Ovary (tissue), 7 donors: ENCODE measurements at regions not wholly inside any gene's neighbourhood (a gene's known extent, or its start where the extent isn't known, plus 50 kb on each side); places are given as distances from the start of the nearest gene placed in this dataset.

ENCODE experiments used
- DNase-seq, 5 donors: peaks; one replicate each; pipeline ENCODE4 v3.0.0-alpha.2; 2019 to 2020
- H3K27ac ChIP-seq, 2 donors: fragments of 200-600 bp; one replicate each; pipeline versions ENCODE4 v1.5.1 to v1.8.0; 2019 to 2022
- H3K27me3 ChIP-seq: fragments of 200-600 bp; one replicate; pipeline ENCODE4 v1.8.0; 2022
- H3K36me3 ChIP-seq: fragments of 200-600 bp; sonication (generic); one replicate; pipeline ENCODE4 v1.5.1; 2019
- H3K4me1 ChIP-seq: one replicate; pipeline ENCODE4 v1.8.1; 2013; ENCODE audit warnings: mild to moderate bottlenecking, moderate library complexity; ENCODE audit not compliant: insufficient read depth
- H3K4me3 ChIP-seq: fragments of 200-600 bp; sonication (generic); one replicate; pipeline ENCODE4 v1.5.1; 2017
- H3K9me3 ChIP-seq, 2 donors: fragments of 200-600 bp in 1 of 2; sonication (generic) in 1 of 2; one replicate each; pipeline versions ENCODE4 v1.5.1 to v1.8.1; 2013 to 2019; ENCODE audit warnings: mild to moderate bottlenecking in 1 of 2, moderate library complexity in 1 of 2
- EP300 ChIP-seq: sonication (generic); formaldehyde crosslinking; IDR thresholded peaks from one replicate; pipeline ENCODE4 v1.6.1; 2017; ENCODE audit warnings: antibody characterized with exemption
- POLR2A ChIP-seq: fragments of 450-650 bp; IDR thresholded peaks from one replicate; pipeline ENCODE4 v1.6.1; 2017; ENCODE audit warnings: antibody characterized with exemption, mild to moderate bottlenecking, moderate library complexity
- WGBS, 3 donors: extraction: QIAGEN DNeasy Blood & Tissue Kit in 1 of 3; methylation state at CpG; one replicate each; pipeline versions ENCODE4 v1.1.5 to v1.1.7; 2013 to 2017; 5-methylcytosine and 5-hydroxymethylcytosine counted together
- intact Hi-C, 4 donors: fragments of 100-400 bp; cut with DNase I; formaldehyde crosslinking; loops; one replicate each; pipeline versions ENCODE4 v1.11.0 to v1.15.1; 2022 to 2023
- TF ChIP-seq, protein P1 (sequence below), 3 donors: fragments of 450-650 bp in 2 of 3; fragments of 200-600 bp in 1 of 3; IDR thresholded peaks; one replicate each; pipeline versions ENCODE4 v1.5.1 to v1.8.0; 2016 to 2022; ENCODE audit warnings: antibody characterized with exemption in 3 of 3, mild to moderate bottlenecking in 1 of 3
- donor health status: DM: no; HTN: no; CAD: no; lungs with moderate emphysema.
- donor health status: DM: no; HTN: no; CAD: no.
- donor health status: Bipolar disorder and iron deficiency.
- donor health status: DM: no; HTN: no; CAD: no.
- donor health status: DM: yes; HTN: yes; CAD: no.

DNA sequence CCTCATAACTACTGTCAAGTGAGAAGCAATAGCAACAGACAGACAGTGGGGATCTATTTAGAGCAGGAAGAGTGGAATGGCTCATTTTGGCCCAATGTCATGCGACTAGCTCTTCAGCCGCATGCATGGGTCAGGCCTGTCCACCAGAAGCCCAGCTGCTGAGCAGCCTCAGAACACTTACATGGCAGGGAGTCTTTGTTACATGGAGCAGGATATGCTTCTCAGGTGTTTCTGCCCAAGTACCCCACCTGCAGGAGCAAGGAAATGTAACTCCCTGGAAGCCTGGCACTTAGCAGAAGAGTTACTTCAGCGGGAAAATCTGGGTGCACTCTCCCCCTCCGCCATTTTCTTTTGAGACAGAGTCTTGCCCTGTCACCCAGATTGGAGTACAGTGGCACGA, 73.5 kb upstream of the ARHGAP5 start:
- Histone ChIP-seq H3K27me3 (no peaks in the 10 kb centered on the region), H3K4me1 (no peaks in the 10 kb centered on the region), H3K9me3 (no peaks in the 10 kb centered on the region), H3K27ac (no peak overlapping the region), H3K4me3 (no peak overlapping the region), H3K36me3 (no peaks in the 10 kb centered on the region)
- intact Hi-C loops = no loop called here
- no peak for DNase-seq
- TF ChIP-seq, protein P1, sequence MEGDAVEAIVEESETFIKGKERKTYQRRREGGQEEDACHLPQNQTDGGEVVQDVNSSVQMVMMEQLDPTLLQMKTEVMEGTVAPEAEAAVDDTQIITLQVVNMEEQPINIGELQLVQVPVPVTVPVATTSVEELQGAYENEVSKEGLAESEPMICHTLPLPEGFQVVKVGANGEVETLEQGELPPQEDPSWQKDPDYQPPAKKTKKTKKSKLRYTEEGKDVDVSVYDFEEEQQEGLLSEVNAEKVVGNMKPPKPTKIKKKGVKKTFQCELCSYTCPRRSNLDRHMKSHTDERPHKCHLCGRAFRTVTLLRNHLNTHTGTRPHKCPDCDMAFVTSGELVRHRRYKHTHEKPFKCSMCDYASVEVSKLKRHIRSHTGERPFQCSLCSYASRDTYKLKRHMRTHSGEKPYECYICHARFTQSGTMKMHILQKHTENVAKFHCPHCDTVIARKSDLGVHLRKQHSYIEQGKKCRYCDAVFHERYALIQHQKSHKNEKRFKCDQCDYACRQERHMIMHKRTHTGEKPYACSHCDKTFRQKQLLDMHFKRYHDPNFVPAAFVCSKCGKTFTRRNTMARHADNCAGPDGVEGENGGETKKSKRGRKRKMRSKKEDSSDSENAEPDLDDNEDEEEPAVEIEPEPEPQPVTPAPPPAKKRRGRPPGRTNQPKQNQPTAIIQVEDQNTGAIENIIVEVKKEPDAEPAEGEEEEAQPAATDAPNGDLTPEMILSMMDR (IDR thresholded peaks at IDR 0.05) = no peak
- no peak for TF ChIP-seq EP300
- no peak for TF ChIP-seq POLR2A
- 90 to 99% (median 96%) methylated on average over 5 of the region's 5 CpGs for WGBS, 3 donors

DNA sequence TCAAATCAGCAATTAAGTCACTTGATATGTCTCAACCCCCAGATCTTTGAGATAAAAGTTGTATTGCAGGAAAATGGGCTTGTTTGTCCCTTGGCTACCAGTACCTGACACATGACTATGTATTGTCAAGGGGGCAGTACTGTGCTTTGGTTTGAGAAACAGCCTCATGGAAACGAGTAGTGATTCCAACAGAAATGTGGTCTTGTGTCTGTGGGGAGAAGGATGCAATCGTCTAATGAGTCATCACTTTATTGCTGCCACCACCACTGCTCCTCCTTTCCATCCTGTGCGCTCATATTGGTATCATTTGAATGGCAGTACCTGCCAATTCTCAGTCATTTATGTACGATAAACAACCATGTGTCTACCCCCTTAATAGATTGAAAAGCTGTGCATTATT, 72.8 kb upstream of the ARHGAP5 start:
- H3K36me3 ChIP-seq = no peaks in the 10 kb centered on the region
- H3K9me3 ChIP-seq = no peaks in the 10 kb centered on the region
- 79 to 84% (median 82%) methylated on average over 4 of the region's 4 CpGs for WGBS, 3 donors
- no peak for DNase-seq
- H3K4me1 ChIP-seq = no peaks in the 10 kb centered on the region
- H3K4me3 ChIP-seq = no peak overlapping the region
- H3K27ac ChIP-seq = no peak overlapping the region
- TF ChIP-seq POLR2A = no peak
- TF ChIP-seq, protein P1 (IDR thresholded peaks at IDR 0.05) = no peak
- TF ChIP-seq EP300 = no peak
- no peaks in the 10 kb centered on the region for H3K27me3 ChIP-seq
- intact Hi-C loops = no loop called here

DNA sequence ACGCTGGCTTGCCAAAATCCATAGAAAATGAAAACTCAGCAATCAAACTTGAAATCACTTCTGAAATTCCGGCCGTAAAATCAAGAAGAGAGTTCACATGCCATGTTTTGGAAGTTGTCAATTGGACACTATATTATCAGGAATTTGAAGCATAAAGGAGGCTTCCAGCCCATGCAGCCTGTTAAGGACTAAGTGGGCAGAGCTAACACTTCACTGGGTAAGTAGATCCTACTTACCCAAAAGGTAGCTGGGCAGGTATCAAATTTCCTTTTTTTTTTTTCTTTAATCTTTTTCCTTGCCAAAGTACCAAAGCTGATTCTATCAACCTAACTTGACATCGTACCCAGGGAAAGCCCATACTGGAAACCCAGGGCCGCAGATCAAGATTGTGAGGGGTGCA, 71.5 kb upstream of the ARHGAP5 start:
- 85 to 98% (median 87%) methylated on average over 5 of the region's 5 CpGs for WGBS, 3 donors

DNA sequence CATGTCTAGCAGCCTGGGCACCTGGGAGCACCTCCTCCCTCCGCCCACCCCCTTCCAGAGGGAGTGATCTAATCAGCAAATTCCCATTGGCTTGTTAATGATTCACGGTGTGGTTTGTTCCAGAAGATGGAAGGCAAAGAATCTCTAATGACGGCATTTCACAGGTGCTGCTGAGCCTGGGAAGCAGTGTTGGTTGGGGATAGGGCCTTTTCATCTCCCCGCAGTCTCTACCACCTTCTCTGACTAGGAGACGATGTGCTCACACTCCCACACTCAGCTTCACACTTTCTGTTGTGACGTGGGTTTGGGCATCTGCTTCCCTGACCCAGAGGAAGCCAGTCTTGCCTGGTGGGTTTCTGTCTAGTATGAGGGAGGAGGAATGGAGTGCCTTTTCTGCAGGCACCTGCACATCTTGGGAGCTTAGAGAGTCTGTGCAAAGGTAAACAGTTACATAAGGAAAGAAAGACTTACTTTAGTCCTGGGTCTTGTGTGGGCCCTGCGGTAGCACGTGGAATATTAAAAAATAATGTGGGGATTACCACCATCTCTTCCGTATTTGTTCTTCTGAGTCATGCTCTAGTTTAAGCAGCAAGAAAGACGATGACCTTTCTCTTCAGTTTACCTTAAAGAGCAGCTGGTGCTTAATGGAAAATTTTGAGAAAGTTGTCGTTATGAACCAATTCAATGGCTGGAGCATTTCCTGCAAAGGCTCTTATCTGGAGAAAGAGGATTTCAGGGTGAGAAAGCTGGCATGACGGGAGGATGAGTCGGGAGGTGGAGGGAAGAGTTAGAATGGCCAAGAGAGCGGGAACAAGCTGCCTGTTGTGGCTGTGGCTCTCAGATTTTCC, 70.6 kb upstream of the ARHGAP5 start:
- Histone ChIP-seq H3K27me3 (no peaks in the 10 kb centered on the region), H3K27ac (no peak overlapping the region), H3K36me3 (no peaks in the 10 kb centered on the region), H3K9me3 (no peaks in the 10 kb centered on the region), H3K4me3 (no peak overlapping the region), H3K4me1 (no peaks in the 10 kb centered on the region)
- 41 to 61% (median 45%) methylated on average over 14 of the region's 14 CpGs for WGBS, 3 donors
- no peak for DNase-seq
- TF ChIP-seq, protein P1 (IDR thresholded peaks at IDR 0.05) = no peak
- intact Hi-C loops = no loop called here

More for the DNA sequence above, 71.5 kb upstream of the ARHGAP5 start:
- Histone ChIP-seq H3K4me3 (no peak overlapping the region), H3K9me3 (no peaks in the 10 kb centered on the region), H3K27me3 (no peaks in the 10 kb centered on the region), H3K27ac (no peak overlapping the region), H3K36me3 (no peaks in the 10 kb centered on the region), H3K4me1 (no peaks in the 10 kb centered on the region)
- no peak for DNase-seq
- TF ChIP-seq EP300 (no peak), POLR2A (no peak)
- TF ChIP-seq, protein P1 (IDR thresholded peaks at IDR 0.05) = no peak
- intact Hi-C loops = no loop called here
